HCT116 (cell line): ENCODE measurements at regions not wholly inside any gene's neighbourhood (a gene's known extent, or its start where the extent isn't known, plus 50 kb on each side); places are given as distances from the start of the nearest gene placed in this dataset.
"Not testable (repeated sequence)": the region's sequence is repeated elsewhere in the genome, so short reads cannot be mapped to it uniquely, and the experiment has no call there.

Source experiments
- CTCF ChIP-seq, 3 experiments: fragments of 200-600 bp in 1 of 3; sonication (generic) in 1 of 3; IDR thresholded peaks in 2 of 3; conservative IDR thresholded peaks in 1 of 3; 2 replicates each; pipeline ENCODE4 v1.5.1; 2012 to 2017; ENCODE audit warnings: low read depth in 2 of 3, low read length in 2 of 3, antibody characterized with exemption in 1 of 3, borderline replicate concordance in 1 of 3, control low read depth in 1 of 3, mild to moderate bottlenecking in 1 of 3, mixed read lengths in 1 of 3, mixed run types in 1 of 3, moderate library complexity in 1 of 3; ENCODE audit not compliant: insufficient read depth in 1 of 3
- EZH2 ChIP-seq: fragments of 200-600 bp; sonication (generic); IDR thresholded peaks from 2 replicates; pipeline ENCODE4 v1.6.1; 2017; ENCODE audit warnings: antibody characterized with exemption, mixed run types
- JUND ChIP-seq: IDR thresholded peaks from 2 replicates; pipeline ENCODE4 v1.6.1; 2012
- POLR2A ChIP-seq: IDR thresholded peaks from 2 replicates; pipeline ENCODE4 v1.7.0; 2011; ENCODE audit warnings: borderline replicate concordance; ENCODE audit not compliant: insufficient read depth, insufficient read length; ENCODE audit errors: extremely low read depth
- POLR2AphosphoS5 ChIP-seq: IDR thresholded peaks from 2 replicates; pipeline ENCODE4 v1.6.1; 2011; ENCODE audit warnings: mild to moderate bottlenecking, low read depth, low read length, moderate library complexity
- REST ChIP-seq: IDR thresholded peaks from 2 replicates; pipeline ENCODE4 v1.6.1; 2012; ENCODE audit warnings: low read depth
- ZFX ChIP-seq: fragments of 450-650 bp; IDR thresholded peaks from 2 replicates; pipeline ENCODE4 v1.6.1; 2017

DNA sequence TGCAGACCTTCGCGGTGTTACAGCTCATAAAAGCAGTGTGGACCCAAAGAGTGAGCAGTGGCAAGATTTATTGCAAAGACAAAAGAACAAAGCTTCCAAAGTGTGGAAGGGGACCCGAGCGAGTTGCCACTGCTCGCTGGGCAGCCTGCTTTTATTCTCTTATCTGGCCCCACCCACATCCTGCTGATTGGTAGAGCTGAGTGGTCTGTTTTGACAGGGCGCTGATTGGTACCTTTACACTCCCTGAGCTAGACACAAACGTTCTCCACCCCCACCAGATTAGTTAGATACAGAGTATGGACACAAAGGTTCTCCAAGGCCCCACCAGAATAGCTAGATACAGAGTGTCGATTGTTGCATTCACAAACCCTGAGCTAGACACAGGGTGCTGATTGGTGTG lies 156.2 kb upstream of the GIMD1 start:
- not testable (repeated sequence) for TF ChIP-seq EZH2; POLR2AphosphoS5; CTCF (IDR thresholded peaks at IDR 0.05 in 2 of 3, conservative IDR thresholded peaks at IDR 0.05 in 1 of 3; ENCODE audit: borderline replicate concordance in 1 of 3, insufficient read depth in 1 of 3, low read depth in 2 of 3, low read length in 2 of 3); ZFX; POLR2A; REST; JUND
